ENCODE measurements at regions not wholly inside any gene's neighbourhood (a gene's known extent, or its start where the extent isn't known, plus 50 kb on each side); places are given as distances from the start of the nearest gene placed in this dataset.

DNA sequence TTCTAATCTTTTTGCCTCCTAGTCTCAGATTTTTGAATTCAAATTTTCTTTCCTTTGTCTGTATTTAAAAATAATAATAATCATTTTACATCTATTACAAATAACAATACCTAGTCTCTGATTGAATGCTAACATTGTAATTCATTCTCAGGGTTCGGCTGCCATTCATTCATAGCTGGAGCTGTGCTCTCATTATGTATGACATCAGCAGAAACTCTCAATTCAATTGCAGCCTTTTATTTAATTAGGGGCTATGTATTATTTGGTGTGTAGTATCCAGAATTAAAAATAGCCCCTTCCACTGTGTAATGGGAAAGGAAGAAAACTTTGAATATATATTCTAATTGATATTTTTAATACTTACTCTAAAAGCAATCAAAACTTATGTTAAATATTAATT is 270.4 kb upstream of the MDFIC2 start:
- no peaks in the 10 kb centered on the region for H3K36me3 Mint-ChIP-seq
- Histone ChIP-seq H3K9me3 (replicated peaks in 1 of 2; ENCODE audit: control insufficient read depth in 1 of 2, insufficient read depth in 1 of 2, low read length in 2 of 2) (no peaks in the 10 kb centered on the region), H3K4me3 (replicated peaks in 1 of 3; ENCODE audit: low read depth in 2 of 3, low read length in 3 of 3) (no peak overlapping the region), H3K27me3 (ENCODE audit: control insufficient read depth in 2 of 2, insufficient read depth in 2 of 2, low read length in 2 of 2) (no peaks in the 10 kb centered on the region), H2AFZ (ENCODE audit: insufficient read depth, low read depth, low read length, poor library complexity, severe bottlenecking) (no peak overlapping the region), H3K4me2 (replicated peaks; ENCODE audit: extremely low read depth, low read length, poor library complexity, severe bottlenecking) (no peak overlapping the region), H3K79me2 (ENCODE audit: insufficient read depth, low read length) (no peaks in the 10 kb centered on the region), H3K36me3 (replicated peaks in 1 of 2; ENCODE audit: control insufficient read depth in 1 of 2, insufficient read depth in 2 of 2, low read length in 2 of 2) (no peaks in the 10 kb centered on the region), H3K27ac (ENCODE audit: low read depth in 1 of 2, low read length in 2 of 2) (no peak overlapping the region), H3K4me1 (ENCODE audit: control insufficient read depth in 1 of 2, insufficient read depth in 2 of 2, low read length in 2 of 2) (no peaks in the 10 kb centered on the region), H3K9ac (ENCODE audit: insufficient read depth, low read length, poor library complexity, severe bottlenecking) (no peak overlapping the region), H4K20me1 (ENCODE audit: insufficient read depth, low read length) (no peaks in the 10 kb centered on the region)
- no peak overlapping the region for H3K4me3 Mint-ChIP-seq
- H3K4me1 Mint-ChIP-seq: no peaks in the 10 kb centered on the region
- TF ChIP-seq, protein P1, sequence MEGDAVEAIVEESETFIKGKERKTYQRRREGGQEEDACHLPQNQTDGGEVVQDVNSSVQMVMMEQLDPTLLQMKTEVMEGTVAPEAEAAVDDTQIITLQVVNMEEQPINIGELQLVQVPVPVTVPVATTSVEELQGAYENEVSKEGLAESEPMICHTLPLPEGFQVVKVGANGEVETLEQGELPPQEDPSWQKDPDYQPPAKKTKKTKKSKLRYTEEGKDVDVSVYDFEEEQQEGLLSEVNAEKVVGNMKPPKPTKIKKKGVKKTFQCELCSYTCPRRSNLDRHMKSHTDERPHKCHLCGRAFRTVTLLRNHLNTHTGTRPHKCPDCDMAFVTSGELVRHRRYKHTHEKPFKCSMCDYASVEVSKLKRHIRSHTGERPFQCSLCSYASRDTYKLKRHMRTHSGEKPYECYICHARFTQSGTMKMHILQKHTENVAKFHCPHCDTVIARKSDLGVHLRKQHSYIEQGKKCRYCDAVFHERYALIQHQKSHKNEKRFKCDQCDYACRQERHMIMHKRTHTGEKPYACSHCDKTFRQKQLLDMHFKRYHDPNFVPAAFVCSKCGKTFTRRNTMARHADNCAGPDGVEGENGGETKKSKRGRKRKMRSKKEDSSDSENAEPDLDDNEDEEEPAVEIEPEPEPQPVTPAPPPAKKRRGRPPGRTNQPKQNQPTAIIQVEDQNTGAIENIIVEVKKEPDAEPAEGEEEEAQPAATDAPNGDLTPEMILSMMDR (IDR thresholded peaks at IDR 0.05): no peak
- peaks cover 0 to 3% (median 0%) of the 10 kb centered on the region in 3 donors for H3K27me3 Mint-ChIP-seq (ENCODE audit: low read depth in 3 of 3)
- no peak for DNase-seq
- H3K9me3 Mint-ChIP-seq: peaks cover 0 to 3% (median 0%) of the 10 kb centered on the region in 7 donors
- no CpG with 5 or more reads among the region's 1 CpG for WGBS (ENCODE audit: insufficient coverage)
- no peak overlapping the region for H3K27ac Mint-ChIP-seq
- intact Hi-C loops (cut with micrococcal nuclease): no loop called here

DNA sequence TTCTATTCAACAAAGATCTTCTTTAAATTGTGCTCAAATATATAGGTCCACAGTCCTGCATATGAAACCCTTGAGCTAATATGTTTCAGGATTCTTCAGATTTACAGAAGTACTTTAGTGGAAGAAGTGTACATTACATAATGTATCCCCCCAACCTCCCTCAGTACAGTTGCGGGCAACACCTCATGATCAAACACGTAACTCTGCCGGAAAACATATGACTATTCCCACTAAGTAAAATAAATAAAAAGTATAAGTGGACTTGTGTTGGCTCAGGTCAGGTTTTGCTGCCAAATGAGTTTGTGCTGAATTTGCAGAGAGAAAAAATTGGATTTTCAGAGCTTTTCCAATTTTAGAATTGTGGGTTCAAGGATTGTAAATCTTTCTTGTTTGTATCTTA is 267.6 kb upstream of the MDFIC2 start:
- Histone ChIP-seq H3K4me3 (replicated peaks in 1 of 3; ENCODE audit: low read depth in 2 of 3, low read length in 3 of 3) (no peak overlapping the region), H3K27ac (ENCODE audit: low read depth in 1 of 2, low read length in 2 of 2) (no peak overlapping the region), H3K36me3 (replicated peaks in 1 of 2; ENCODE audit: control insufficient read depth in 1 of 2, insufficient read depth in 2 of 2, low read length in 2 of 2) (no peaks in the 10 kb centered on the region), H2AFZ (ENCODE audit: insufficient read depth, low read depth, low read length, poor library complexity, severe bottlenecking) (no peak overlapping the region), H4K20me1 (ENCODE audit: insufficient read depth, low read length) (no peaks in the 10 kb centered on the region), H3K9me3 (replicated peaks in 1 of 2; ENCODE audit: control insufficient read depth in 1 of 2, insufficient read depth in 1 of 2, low read length in 2 of 2) (no peaks in the 10 kb centered on the region), H3K27me3 (ENCODE audit: control insufficient read depth in 2 of 2, insufficient read depth in 2 of 2, low read length in 2 of 2) (no peaks in the 10 kb centered on the region), H3K9ac (ENCODE audit: insufficient read depth, low read length, poor library complexity, severe bottlenecking) (no peak overlapping the region), H3K79me2 (ENCODE audit: insufficient read depth, low read length) (no peaks in the 10 kb centered on the region), H3K4me2 (replicated peaks; ENCODE audit: extremely low read depth, low read length, poor library complexity, severe bottlenecking) (no peak overlapping the region), H3K4me1 (ENCODE audit: control insufficient read depth in 1 of 2, insufficient read depth in 2 of 2, low read length in 2 of 2) (no peaks in the 10 kb centered on the region)
- H3K4me1 Mint-ChIP-seq: no peaks in the 10 kb centered on the region
- TF ChIP-seq, protein P1 (IDR thresholded peaks at IDR 0.05): no peak
- H3K36me3 Mint-ChIP-seq: no peaks in the 10 kb centered on the region
- DNase-seq: no peak
- intact Hi-C loops (cut with micrococcal nuclease): no loop called here
- no CpG with 5 or more reads among the region's 3 CpGs for WGBS (ENCODE audit: insufficient coverage)
- peaks cover 0 to 2% (median 0%) of the 10 kb centered on the region in 7 donors for H3K9me3 Mint-ChIP-seq
- no peak overlapping the region for H3K27ac Mint-ChIP-seq
- peaks cover 0 to 3% (median 2%) of the 10 kb centered on the region in 3 donors for H3K27me3 Mint-ChIP-seq (ENCODE audit: low read depth in 3 of 3)
- no peak overlapping the region for H3K4me3 Mint-ChIP-seq
